Stimulated activated naive B cell treated with anti-CD40 and anti-IgM and Interleukin-4, amounts not matched to agents 10 μg/mL and 1 μg/mL and 100 μg/mL, for 72 hours (primary cell): ENCODE measurements at regions not wholly inside any gene's neighbourhood (a gene's known extent, or its start where the extent isn't known, plus 50 kb on each side); places are given as distances from the start of the nearest gene placed in this dataset.

Experiments
- ATAC-seq, 2 donors: fragments of 150-1000 bp; cut with Tn5 transposase; replicated peaks; 2 replicates each; pipeline ENCODE4 v1.10.0; 2021; ENCODE audit warnings: moderate library complexity in 1 of 2
- DNase-seq: peaks from one replicate; pipeline ENCODE4 v3.0.0; 2021
- H3K27ac Mint-ChIP-seq: one replicate; pipeline ENCODE4 v1.8.0; 2022; ENCODE audit warnings: mild to moderate bottlenecking, mixed read lengths
- H3K27me3 Mint-ChIP-seq, 2 donors: one replicate each; pipeline ENCODE4 v1.8.0; 2022; ENCODE audit warnings: mixed read lengths in 2 of 2
- H3K36me3 Mint-ChIP-seq, 2 donors: one replicate each; pipeline ENCODE4 v1.8.0; 2022; ENCODE audit warnings: mixed read lengths in 2 of 2, mild to moderate bottlenecking in 1 of 2
- H3K4me1 Mint-ChIP-seq, 2 donors: one replicate each; pipeline ENCODE4 v1.8.0; 2022; ENCODE audit warnings: mixed read lengths in 2 of 2, mild to moderate bottlenecking in 1 of 2
- H3K4me3 Mint-ChIP-seq, 2 donors: one replicate each; pipeline ENCODE4 v1.8.0; 2022; ENCODE audit warnings: mild to moderate bottlenecking in 2 of 2, mixed read lengths in 2 of 2, moderate library complexity in 1 of 2
- H3K9me3 Mint-ChIP-seq, 2 donors: one replicate each; pipeline ENCODE4 v1.8.0; 2022; ENCODE audit warnings: mixed read lengths in 2 of 2, mild to moderate bottlenecking in 1 of 2

- Mint-ChIP-seq H3K27ac (no peak overlapping the region), H3K4me1 (no peaks in the 10 kb centered on the region), H3K27me3 (no peaks in the 10 kb centered on the region), H3K9me3 (peaks cover 3 to 8% of the 10 kb centered on the region in 2 donors), H3K36me3 (no peaks in the 10 kb centered on the region), H3K4me3 (no peak overlapping the region)
- no peak for ATAC-seq
- DNase-seq = no peak
These were observed 440.9 kb upstream of the GRM3 start for GRCh38 chr7:86202833-86203232.

GRCh38 chr7:86201767-86202166, 441.9 kb upstream of the GRM3 start:
- Mint-ChIP-seq H3K4me1 (no peaks in the 10 kb centered on the region), H3K27me3 (no peaks in the 10 kb centered on the region), H3K27ac (no peak overlapping the region), H3K36me3 (no peaks in the 10 kb centered on the region), H3K4me3 (no peak overlapping the region), H3K9me3 (peaks cover 3 to 8% of the 10 kb centered on the region in 2 donors)
- no peak for DNase-seq
- ATAC-seq = no peak

GRCh38 chr7:86199881-86200614, 443.7 kb upstream of the GRM3 start:
- ATAC-seq (no peak), DNase-seq (no peak)
- Mint-ChIP-seq H3K9me3 (peaks cover 0 to 8% of the 10 kb centered on the region in 2 donors), H3K4me1 (no peaks in the 10 kb centered on the region), H3K36me3 (no peaks in the 10 kb centered on the region), H3K27ac (no peak overlapping the region), H3K27me3 (no peaks in the 10 kb centered on the region), H3K4me3 (no peak overlapping the region)

DNA sequence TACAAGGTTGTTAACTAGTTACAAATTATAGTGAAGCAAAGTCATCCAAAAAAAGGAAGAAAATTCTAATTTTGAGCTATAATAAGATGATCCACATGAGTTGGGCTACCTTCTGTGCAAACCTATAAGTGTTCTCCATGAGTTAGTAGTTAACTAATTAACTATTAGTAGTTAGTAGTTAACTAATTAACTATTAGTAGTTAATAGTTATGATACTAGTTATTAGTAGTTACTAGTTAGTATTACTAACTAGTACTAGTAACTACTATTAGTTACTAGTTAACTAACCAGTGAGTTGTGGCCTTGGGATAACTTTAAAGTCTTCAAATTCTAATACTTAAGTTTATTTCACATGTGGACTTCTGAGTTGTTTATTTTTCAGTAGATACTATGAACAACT, 453.4 kb upstream of the GRM3 start:
- no peak overlapping the region for H3K27ac Mint-ChIP-seq
- H3K4me1 Mint-ChIP-seq = no peaks in the 10 kb centered on the region
- DNase-seq = no peak
- H3K36me3 Mint-ChIP-seq = no peaks in the 10 kb centered on the region
- no peaks in the 10 kb centered on the region for H3K27me3 Mint-ChIP-seq
- ATAC-seq = no peak
- H3K9me3 Mint-ChIP-seq = peaks cover 0 to 2% of the 10 kb centered on the region in 2 donors
- no peak overlapping the region for H3K4me3 Mint-ChIP-seq

DNA sequence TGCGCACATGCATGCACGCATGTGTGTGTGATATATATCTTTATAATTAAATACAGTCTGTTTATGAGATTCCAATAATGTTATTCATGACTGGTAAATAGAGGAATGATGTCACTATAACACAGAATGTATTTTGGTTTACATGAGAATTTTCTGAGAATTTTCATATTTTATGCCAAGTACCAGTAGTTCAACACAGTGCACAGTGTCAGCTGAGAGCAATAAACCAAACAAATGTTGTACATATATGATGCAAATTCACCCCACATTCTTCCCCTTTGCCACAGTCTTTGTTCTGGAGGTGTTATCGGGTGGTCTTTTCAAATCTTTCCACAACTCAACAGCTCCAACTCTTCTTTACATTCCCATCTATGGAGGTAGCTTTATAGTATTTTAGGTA, 462.2 kb upstream of the GRM3 start:
- no peaks in the 10 kb centered on the region for H3K4me1 Mint-ChIP-seq
- DNase-seq = no peak
- H3K36me3 Mint-ChIP-seq = no peaks in the 10 kb centered on the region
- no peaks in the 10 kb centered on the region for H3K27me3 Mint-ChIP-seq
- no peak for ATAC-seq
- no peak overlapping the region for H3K4me3 Mint-ChIP-seq
- no peaks in the 10 kb centered on the region for H3K9me3 Mint-ChIP-seq
- no peak overlapping the region for H3K27ac Mint-ChIP-seq

GRCh38 chr7:86164827-86165226, 478.9 kb upstream of the GRM3 start:
- H3K27ac Mint-ChIP-seq = no peak overlapping the region
- H3K9me3 Mint-ChIP-seq = peaks cover 7 to 12% of the 10 kb centered on the region in 2 donors
- no peak for ATAC-seq
- no peak for DNase-seq
- H3K36me3 Mint-ChIP-seq = no peaks in the 10 kb centered on the region
- no peak overlapping the region for H3K4me3 Mint-ChIP-seq
- no peaks in the 10 kb centered on the region for H3K27me3 Mint-ChIP-seq
- no peaks in the 10 kb centered on the region for H3K4me1 Mint-ChIP-seq

- no peaks in the 10 kb centered on the region for H3K4me1 Mint-ChIP-seq
- no peaks in the 10 kb centered on the region for H3K36me3 Mint-ChIP-seq
- H3K27ac Mint-ChIP-seq = no peak overlapping the region
- no peaks in the 10 kb centered on the region for H3K27me3 Mint-ChIP-seq
- DNase-seq = no peak
- H3K4me3 Mint-ChIP-seq = no peak overlapping the region
- ATAC-seq = no peak
- H3K9me3 Mint-ChIP-seq = peaks cover 6 to 14% of the 10 kb centered on the region in 2 donors
These were observed 485.6 kb upstream of the GRM3 start for GRCh38 chr7:86158111-86158510.

DNA sequence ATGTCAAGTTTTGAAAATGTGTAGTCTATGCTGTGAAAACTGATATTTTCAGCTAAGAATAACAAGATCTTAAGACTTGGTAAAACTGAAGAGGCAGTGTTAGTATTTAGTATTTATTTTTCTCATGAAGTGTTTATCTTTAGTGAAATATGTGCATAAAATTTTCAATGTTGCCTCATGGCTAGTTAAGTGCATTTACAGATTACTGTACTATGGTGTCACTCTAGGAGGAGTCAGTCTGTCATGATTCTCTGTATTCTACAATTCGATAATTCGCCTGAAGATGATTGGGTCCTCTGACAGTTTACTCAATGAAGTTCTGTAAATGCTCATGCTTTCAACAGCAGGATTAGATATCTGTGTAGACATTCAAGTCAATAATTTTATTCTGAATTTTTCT, 488.1 kb upstream of the GRM3 start:
- no peaks in the 10 kb centered on the region for H3K4me1 Mint-ChIP-seq
- no peak overlapping the region for H3K27ac Mint-ChIP-seq
- H3K36me3 Mint-ChIP-seq = no peaks in the 10 kb centered on the region
- no peak overlapping the region for H3K4me3 Mint-ChIP-seq
- ATAC-seq (no peak), DNase-seq (no peak)
- H3K27me3 Mint-ChIP-seq = no peaks in the 10 kb centered on the region
- H3K9me3 Mint-ChIP-seq = peaks cover 3 to 17% of the 10 kb centered on the region in 2 donors

DNA sequence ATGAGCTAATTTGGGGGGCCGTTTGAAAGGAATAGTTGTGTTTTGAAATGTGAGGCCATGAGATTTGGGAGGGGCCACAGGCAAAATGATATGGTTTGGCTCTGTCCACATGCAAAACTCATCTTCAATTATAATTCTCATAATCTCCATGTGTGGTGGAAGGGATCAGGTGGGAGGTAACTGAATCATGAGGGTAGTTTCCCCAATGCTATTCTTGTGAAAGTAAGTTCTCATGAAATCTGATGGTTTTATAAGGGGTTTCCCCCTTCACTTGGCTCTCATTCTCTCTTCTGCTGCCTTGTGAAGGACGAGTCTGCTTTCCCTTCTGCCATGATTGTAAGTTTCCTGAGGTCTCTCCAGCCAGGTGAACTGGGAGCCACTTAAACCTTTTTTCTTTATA, 490.8 kb upstream of the GRM3 start:
- H3K27ac Mint-ChIP-seq = no peak overlapping the region
- no peaks in the 10 kb centered on the region for H3K4me1 Mint-ChIP-seq
- ATAC-seq (peak; percentile 69 to 83), DNase-seq (no peak)
- H3K4me3 Mint-ChIP-seq = no peak overlapping the region
- no peaks in the 10 kb centered on the region for H3K27me3 Mint-ChIP-seq
- H3K36me3 Mint-ChIP-seq = no peaks in the 10 kb centered on the region
- peaks cover 0 to 14% of the 10 kb centered on the region in 2 donors for H3K9me3 Mint-ChIP-seq

DNA sequence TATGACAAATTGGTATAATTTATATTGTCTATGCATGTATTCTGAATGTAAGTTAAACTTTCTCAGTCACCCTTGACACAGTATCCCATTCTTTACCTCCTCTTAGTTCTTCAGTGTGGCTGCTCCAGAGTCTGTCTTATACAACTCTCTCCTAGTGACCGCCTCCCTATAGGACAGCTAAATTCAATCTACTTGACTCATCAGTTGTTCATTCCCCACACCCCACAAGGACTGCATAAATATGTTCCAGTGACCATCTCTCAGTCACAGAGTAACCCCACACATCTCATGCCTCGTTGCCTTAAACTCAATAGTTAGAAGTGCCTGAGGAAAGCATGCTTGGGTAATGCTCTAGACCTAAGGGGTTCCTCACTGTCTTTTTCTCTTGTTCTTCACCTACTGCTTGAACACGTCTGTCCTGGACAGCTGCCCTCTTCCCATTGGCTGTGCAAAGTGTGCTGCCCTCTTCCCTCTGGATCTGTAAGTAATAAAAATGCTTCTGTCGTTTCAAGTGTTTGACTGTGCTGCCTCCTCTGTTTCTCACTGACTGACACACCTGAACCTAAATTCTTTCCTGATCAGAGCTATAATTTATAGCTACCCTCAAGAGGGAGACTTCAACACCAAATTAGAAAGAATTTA, 494.6 kb upstream of the GRM3 start:
- Mint-ChIP-seq H3K36me3 (no peaks in the 10 kb centered on the region), H3K27ac (no peak overlapping the region), H3K4me3 (no peak overlapping the region), H3K4me1 (no peaks in the 10 kb centered on the region), H3K27me3 (no peaks in the 10 kb centered on the region), H3K9me3 (peaks cover 0 to 18% of the 10 kb centered on the region in 2 donors)
- no peak for DNase-seq
- no peak for ATAC-seq

- H3K9me3 Mint-ChIP-seq = peaks cover 0 to 16% of the 10 kb centered on the region in 2 donors
These were observed 495.2 kb upstream of the GRM3 start for GRCh38 chr7:86148501-86148900.

GRCh38 chr7:86137343-86137742, 506.4 kb upstream of the GRM3 start:
- no peak overlapping the region for H3K4me3 Mint-ChIP-seq
- H3K27ac Mint-ChIP-seq = no peak overlapping the region

More at GRCh38 chr7:86148501-86148900, 495.2 kb upstream of the GRM3 start:
- Mint-ChIP-seq H3K36me3 (no peaks in the 10 kb centered on the region), H3K4me3 (no peak overlapping the region), H3K4me1 (no peaks in the 10 kb centered on the region), H3K27ac (no peak overlapping the region), H3K27me3 (no peaks in the 10 kb centered on the region)
- DNase-seq = no peak
- ATAC-seq = no peak

GRCh38 chr7:86130268-86130667, 513.4 kb upstream of the GRM3 start:
- ATAC-seq = no peak
- DNase-seq = no peak
- H3K27ac Mint-ChIP-seq = no peak overlapping the region
- H3K4me1 Mint-ChIP-seq = no peaks in the 10 kb centered on the region
- no peak overlapping the region for H3K4me3 Mint-ChIP-seq
- no peaks in the 10 kb centered on the region for H3K27me3 Mint-ChIP-seq
- no peaks in the 10 kb centered on the region for H3K36me3 Mint-ChIP-seq
- H3K9me3 Mint-ChIP-seq = peaks cover 0 to 2% of the 10 kb centered on the region in 2 donors

More at GRCh38 chr7:86137343-86137742, 506.4 kb upstream of the GRM3 start:
- peaks cover under 1 to 2% of the 10 kb centered on the region in 2 donors for H3K9me3 Mint-ChIP-seq
- no peaks in the 10 kb centered on the region for H3K27me3 Mint-ChIP-seq
- no peaks in the 10 kb centered on the region for H3K4me1 Mint-ChIP-seq
- DNase-seq (no peak), ATAC-seq (no peak)
- no peaks in the 10 kb centered on the region for H3K36me3 Mint-ChIP-seq

DNA sequence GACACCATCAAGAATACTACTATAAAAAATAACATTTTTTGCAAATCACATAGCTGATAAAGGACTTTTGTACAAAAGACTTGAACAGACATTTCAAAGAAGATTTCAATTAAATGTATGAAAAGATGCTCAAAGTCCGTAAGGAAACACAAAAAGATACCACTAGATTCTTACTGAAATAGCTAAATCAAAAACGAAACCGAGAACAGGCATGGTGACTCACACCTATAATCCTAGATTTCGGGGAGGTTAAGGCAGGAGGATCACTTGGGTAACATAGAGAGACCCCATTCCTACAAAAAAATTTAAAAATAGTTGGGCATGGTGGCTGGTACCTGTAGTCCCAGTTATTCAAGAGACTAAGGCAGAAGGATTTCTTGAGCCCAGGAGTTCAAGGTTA, 520.2 kb upstream of the GRM3 start:
- Mint-ChIP-seq H3K4me1 (no peaks in the 10 kb centered on the region), H3K27me3 (no peaks in the 10 kb centered on the region), H3K9me3 (peaks cover 1 to 4% of the 10 kb centered on the region in 2 donors), H3K4me3 (no peak overlapping the region), H3K27ac (no peak overlapping the region), H3K36me3 (no peaks in the 10 kb centered on the region)
- DNase-seq = no peak
- ATAC-seq = no peak

DNA sequence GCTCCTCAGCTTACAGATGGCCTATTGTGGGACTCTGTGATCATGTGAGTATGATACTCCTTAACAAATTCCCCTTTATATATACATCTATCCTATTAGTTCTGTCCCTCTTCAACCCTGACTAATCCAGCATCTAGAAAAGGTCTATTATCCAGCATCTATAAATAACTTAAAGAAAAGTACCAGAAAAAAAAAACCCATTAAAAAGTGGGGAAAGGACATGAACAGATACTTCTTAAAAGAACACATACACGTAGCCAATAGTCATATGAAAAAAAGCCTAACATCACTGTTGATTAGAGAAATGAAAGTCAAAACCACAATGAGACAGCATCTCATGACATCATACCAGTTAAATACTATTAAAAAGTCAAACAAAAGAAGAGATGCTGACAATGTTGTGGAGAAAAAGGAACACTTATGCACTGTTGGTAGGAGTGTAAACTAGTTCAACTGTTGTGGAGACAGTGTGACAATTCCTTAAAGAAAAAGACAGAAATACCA, 549.5 kb upstream of the GRM3 start:
- DNase-seq (no peak), ATAC-seq (no peak)
- H3K36me3 Mint-ChIP-seq = no peaks in the 10 kb centered on the region
- H3K4me3 Mint-ChIP-seq = no peak overlapping the region
- H3K27me3 Mint-ChIP-seq = no peaks in the 10 kb centered on the region
- H3K27ac Mint-ChIP-seq = no peak overlapping the region
- H3K9me3 Mint-ChIP-seq = peaks cover 3 to 4% of the 10 kb centered on the region in 2 donors
- no peaks in the 10 kb centered on the region for H3K4me1 Mint-ChIP-seq
